ENCODE measurements at regions not wholly inside any gene's neighbourhood (a gene's known extent, or its start where the extent isn't known, plus 50 kb on each side); places are given as distances from the start of the nearest gene placed in this dataset.
"Not testable (repeated sequence)": the region's sequence is repeated elsewhere in the genome, so short reads cannot be mapped to it uniquely, and the experiment has no call there.

DNA sequence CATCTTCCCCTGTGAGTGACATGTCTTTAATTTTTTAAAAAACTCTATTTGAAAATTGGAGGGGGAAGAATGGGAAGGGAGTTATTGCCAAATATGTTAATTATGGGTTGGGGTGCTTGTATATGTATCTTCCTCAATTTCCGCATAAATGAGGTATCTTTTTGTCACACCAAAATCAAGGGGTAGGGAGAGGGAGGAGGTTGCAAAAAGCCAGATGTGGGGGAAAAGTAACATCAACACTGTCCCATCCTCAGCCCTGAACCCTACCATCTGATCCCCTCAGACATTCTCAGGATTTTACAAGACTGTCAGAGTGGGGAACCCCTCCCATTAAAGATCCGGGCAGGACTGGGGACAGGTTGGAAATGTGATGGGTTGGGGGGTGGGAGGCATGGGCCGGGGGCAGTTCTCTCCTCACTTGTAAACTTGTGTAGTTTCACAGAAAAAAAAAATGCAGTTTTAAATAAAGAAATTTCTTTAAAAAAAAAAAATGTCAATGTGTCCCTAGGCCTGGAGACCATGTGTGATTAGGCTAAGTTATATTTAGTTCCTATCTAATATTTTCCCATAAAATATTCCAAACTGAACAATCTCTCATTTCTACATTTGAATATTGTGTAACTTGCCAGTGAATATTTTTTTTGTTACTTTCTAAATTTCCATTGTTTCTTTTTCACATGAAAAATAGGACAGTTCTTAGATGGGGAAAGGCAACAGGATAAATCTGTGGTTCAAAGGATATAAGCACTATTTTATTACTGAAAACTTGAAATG, 59.4 kb downstream of the CHST2 start:
- TF ChIP-seq TAF1 (IDR thresholded peaks at IDR 0.05; ENCODE audit: borderline replicate concordance, low read depth, low read length); POLR2AphosphoS5 (IDR thresholded peaks at IDR 0.05; ENCODE audit: low read depth, low read length); POLR2A (IDR thresholded peaks at IDR 0.05; ENCODE audit: low read depth, low read length): not testable (repeated sequence)

All from GM12892 (cell line).